WERI-Rb-1 (cell line): ENCODE measurements at regions not wholly inside any gene's neighbourhood (a gene's known extent, or its start where the extent isn't known, plus 50 kb on each side); places are given as distances from the start of the nearest gene placed in this dataset.

Experiments
- DNase-seq: peaks from one replicate; pipeline ENCODE4 v3.0.0-alpha.2; 2020
- H3K27ac ChIP-seq: fragments of 250-450 bp; sonication (Bioruptor Pico); 2 replicates; pipeline ENCODE4 v1.5.1; 2020; ENCODE audit warnings: mild to moderate bottlenecking, moderate library complexity
- H3K27me3 ChIP-seq: fragments of 250-450 bp; sonication (Bioruptor Pico); 2 replicates; pipeline ENCODE4 v1.5.1; 2021; ENCODE audit warnings: mild to moderate bottlenecking, low read depth, moderate library complexity; ENCODE audit not compliant: insufficient read depth, severe bottlenecking
- H3K36me3 ChIP-seq: fragments of 250-450 bp; sonication (Bioruptor Pico); 2 replicates; pipeline ENCODE4 v1.5.1; 2020; ENCODE audit warnings: mild to moderate bottlenecking, moderate library complexity
- H3K4me3 ChIP-seq: 2 replicates; pipeline ENCODE4 v1.5.1; 2011; ENCODE audit warnings: low read depth, mild to moderate bottlenecking, control low read depth, low read length
- H3K9me3 ChIP-seq: fragments of 250-450 bp; sonication (Bioruptor Pico); 2 replicates; pipeline ENCODE4 v1.5.1; 2021; ENCODE audit warnings: mild to moderate bottlenecking, moderate library complexity; ENCODE audit not compliant: severe bottlenecking
- CTCF ChIP-seq: IDR thresholded peaks from 2 replicates; pipeline ENCODE4 v1.5.1; 2011; ENCODE audit warnings: low read depth, mild to moderate bottlenecking, control low read depth, inconsistent platforms, low read length

- Histone ChIP-seq H3K36me3 (no peaks in the 10 kb centered on the region), H3K27ac (no peak overlapping the region), H3K4me3 (no peak overlapping the region), H3K9me3 (no peaks in the 10 kb centered on the region), H3K27me3 (no peaks in the 10 kb centered on the region)
- TF ChIP-seq CTCF, result no peak
- no peak for DNase-seq
Measured at GRCh38 chr22:48336339-48337060, 1491.2 kb downstream of the BRD1 start.

- no peaks in the 10 kb centered on the region for H3K27me3 ChIP-seq
- DNase-seq, result peak; percentile 31
- H3K36me3 ChIP-seq, result no peaks in the 10 kb centered on the region
- H3K4me3 ChIP-seq, result no peak overlapping the region
- H3K27ac ChIP-seq, result no peak overlapping the region
- H3K9me3 ChIP-seq, result no peaks in the 10 kb centered on the region
- 0 out of 2 replicates have a peak, but pooled peaks have one; percentile 8 for TF ChIP-seq CTCF
Measured at GRCh38 chr22:48335442-48336139, 1492.1 kb downstream of the BRD1 start.

DNA sequence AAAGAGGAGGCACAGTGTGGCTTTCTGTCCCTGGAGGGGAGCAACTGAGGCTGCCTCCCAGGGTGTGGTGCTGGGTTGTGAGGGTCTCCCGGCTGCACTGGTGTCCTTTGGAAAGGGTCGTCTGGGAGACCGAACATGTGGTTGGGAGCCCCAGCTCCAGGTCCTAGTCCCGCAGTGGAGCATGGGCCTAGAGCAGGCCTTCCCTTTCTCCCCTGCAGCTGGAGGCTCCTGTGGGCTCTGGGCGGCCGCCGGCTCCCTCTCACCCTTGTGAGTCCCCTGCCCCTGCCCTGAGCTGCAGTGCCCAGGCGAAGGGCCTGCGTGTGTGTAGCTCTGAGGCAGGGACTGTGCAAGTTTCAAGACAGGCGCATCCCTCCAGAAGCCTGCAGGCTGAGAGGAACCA, 1492.7 kb downstream of the BRD1 start:
- DNase-seq, result no peak
- no peaks in the 10 kb centered on the region for H3K36me3 ChIP-seq
- H3K27me3 ChIP-seq, result no peaks in the 10 kb centered on the region
- H3K27ac ChIP-seq, result no peak overlapping the region
- TF ChIP-seq CTCF, result no peak
- H3K4me3 ChIP-seq, result no peak overlapping the region
- H3K9me3 ChIP-seq, result no peaks in the 10 kb centered on the region

GRCh38 chr22:48333816-48334735, 1493.6 kb downstream of the BRD1 start:
- Histone ChIP-seq H3K27me3 (no peaks in the 10 kb centered on the region), H3K4me3 (no peak overlapping the region), H3K36me3 (no peaks in the 10 kb centered on the region), H3K27ac (no peak overlapping the region), H3K9me3 (peaks cover 4% of the 10 kb centered on the region)
- no peak for TF ChIP-seq CTCF
- no peak for DNase-seq

GRCh38 chr22:48333323-48333763, 1494.3 kb downstream of the BRD1 start:
- Histone ChIP-seq H3K27me3 (no peaks in the 10 kb centered on the region), H3K4me3 (no peak overlapping the region), H3K27ac (no peak overlapping the region), H3K9me3 (peaks cover 7% of the 10 kb centered on the region), H3K36me3 (no peaks in the 10 kb centered on the region)
- no peak for DNase-seq
- TF ChIP-seq CTCF, result no peak
